Stomach (tissue), 4 donors: ENCODE measurements at regions not wholly inside any gene's neighbourhood (a gene's known extent, or its start where the extent isn't known, plus 50 kb on each side); places are given as distances from the start of the nearest gene placed in this dataset.

Experiments
- CTCF ChIP-seq, 7 experiments: fragments of 450-650 bp in 4 of 7; fragments of 200-600 bp in 3 of 7; sonication (generic) in 3 of 7; IDR thresholded peaks; one replicate each; pipeline ENCODE4 v1.5.1; 2016 to 2019; ENCODE audit warnings: antibody characterized with exemption in 7 of 7, control low read depth in 2 of 7, mild to moderate bottlenecking in 1 of 7
- EP300 ChIP-seq: sonication (generic); formaldehyde crosslinking; IDR thresholded peaks from one replicate; pipeline ENCODE4 v1.6.1; 2017; ENCODE audit warnings: antibody characterized with exemption
- POLR2A ChIP-seq, 4 donors: fragments of 450-650 bp; IDR thresholded peaks; one replicate each; pipeline ENCODE4 v1.6.1; 2016; ENCODE audit warnings: antibody characterized with exemption in 4 of 4, control low read depth in 2 of 4, mild to moderate bottlenecking in 1 of 4, moderate library complexity in 1 of 4
- POLR2AphosphoS5 ChIP-seq, 3 donors: sonication (generic); formaldehyde crosslinking; IDR thresholded peaks; one replicate each; pipeline ENCODE4 v1.6.1; 2016; ENCODE audit warnings: antibody characterized with exemption in 3 of 3

GRCh38 chr3:168885028-168885427, 778.5 kb downstream of the MECOM start:
- TF ChIP-seq POLR2A (IDR thresholded peaks at IDR 0.05) = no peak
- TF ChIP-seq CTCF (IDR thresholded peaks at IDR 0.05) = no peak
- no peak for TF ChIP-seq EP300
- no peak for TF ChIP-seq POLR2AphosphoS5 (IDR thresholded peaks at IDR 0.05)
